ENCODE measurements at regions not wholly inside any gene's neighbourhood (a gene's known extent, or its start where the extent isn't known, plus 50 kb on each side); places are given as distances from the start of the nearest gene placed in this dataset.

DNA sequence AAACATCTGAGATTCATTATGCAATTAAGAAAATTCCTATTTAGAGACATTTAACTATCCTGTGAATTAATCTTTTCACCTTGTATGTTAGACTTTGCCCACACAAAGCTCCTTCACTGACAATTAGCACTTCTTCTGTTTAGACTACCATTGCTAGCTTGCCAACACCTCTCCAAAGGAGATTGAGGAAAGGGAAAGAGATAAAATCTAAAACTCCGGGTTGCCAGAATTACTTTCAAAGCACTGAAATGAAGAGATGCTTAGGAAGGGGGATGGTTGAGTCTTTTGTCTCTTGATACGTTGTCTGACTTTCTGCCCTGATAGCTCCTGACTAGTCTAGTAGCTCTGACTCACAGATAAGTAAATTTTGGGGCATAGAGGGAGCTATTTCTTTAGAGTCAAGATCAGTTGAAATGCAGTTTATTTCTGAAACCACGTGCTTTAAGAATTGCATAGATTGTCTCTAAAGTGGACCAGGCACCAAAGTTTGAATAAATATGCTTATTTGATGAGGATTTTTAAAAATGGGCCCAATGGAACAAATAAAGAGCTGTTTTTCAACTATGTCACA is 74.1 kb upstream of the DSEL start:
- TF ChIP-seq, protein P1, sequence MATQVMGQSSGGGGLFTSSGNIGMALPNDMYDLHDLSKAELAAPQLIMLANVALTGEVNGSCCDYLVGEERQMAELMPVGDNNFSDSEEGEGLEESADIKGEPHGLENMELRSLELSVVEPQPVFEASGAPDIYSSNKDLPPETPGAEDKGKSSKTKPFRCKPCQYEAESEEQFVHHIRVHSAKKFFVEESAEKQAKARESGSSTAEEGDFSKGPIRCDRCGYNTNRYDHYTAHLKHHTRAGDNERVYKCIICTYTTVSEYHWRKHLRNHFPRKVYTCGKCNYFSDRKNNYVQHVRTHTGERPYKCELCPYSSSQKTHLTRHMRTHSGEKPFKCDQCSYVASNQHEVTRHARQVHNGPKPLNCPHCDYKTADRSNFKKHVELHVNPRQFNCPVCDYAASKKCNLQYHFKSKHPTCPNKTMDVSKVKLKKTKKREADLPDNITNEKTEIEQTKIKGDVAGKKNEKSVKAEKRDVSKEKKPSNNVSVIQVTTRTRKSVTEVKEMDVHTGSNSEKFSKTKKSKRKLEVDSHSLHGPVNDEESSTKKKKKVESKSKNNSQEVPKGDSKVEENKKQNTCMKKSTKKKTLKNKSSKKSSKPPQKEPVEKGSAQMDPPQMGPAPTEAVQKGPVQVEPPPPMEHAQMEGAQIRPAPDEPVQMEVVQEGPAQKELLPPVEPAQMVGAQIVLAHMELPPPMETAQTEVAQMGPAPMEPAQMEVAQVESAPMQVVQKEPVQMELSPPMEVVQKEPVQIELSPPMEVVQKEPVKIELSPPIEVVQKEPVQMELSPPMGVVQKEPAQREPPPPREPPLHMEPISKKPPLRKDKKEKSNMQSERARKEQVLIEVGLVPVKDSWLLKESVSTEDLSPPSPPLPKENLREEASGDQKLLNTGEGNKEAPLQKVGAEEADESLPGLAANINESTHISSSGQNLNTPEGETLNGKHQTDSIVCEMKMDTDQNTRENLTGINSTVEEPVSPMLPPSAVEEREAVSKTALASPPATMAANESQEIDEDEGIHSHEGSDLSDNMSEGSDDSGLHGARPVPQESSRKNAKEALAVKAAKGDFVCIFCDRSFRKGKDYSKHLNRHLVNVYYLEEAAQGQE (IDR thresholded peaks at IDR 0.05; ENCODE audit: low read depth): no peak
- TF ChIP-seq TCF12 (IDR thresholded peaks at IDR 0.05; ENCODE audit: low read depth): no peak

DNA sequence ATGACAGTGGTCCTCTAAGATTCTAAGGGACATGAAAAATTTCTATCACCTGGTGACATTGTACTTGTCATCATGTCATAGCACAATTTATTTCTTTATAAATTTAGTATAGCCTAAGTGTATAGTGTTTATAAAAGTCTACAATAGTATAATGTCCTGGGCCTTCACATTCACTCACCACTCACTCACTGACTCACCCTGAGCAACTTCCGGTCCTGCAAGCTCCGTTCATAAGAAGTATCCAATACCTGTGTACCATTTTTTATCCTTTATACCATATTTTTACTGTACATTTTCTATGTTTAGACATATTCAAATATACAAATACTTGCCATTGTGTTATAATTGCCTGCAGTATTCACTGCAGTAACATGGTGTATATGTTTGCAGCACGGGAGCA is 72.8 kb upstream of the DSEL start:
- no peak for TF ChIP-seq EGR1 (IDR thresholded peaks at IDR 0.05)
- TF ChIP-seq YY1 (IDR thresholded peaks at IDR 0.05; ENCODE audit: low read depth): no peak
- no peak for TF ChIP-seq TCF12 (IDR thresholded peaks at IDR 0.05; ENCODE audit: low read depth)
- TF ChIP-seq TEAD4 (IDR thresholded peaks at IDR 0.05): no peak
- no peak for TF ChIP-seq EP300 (IDR thresholded peaks at IDR 0.05; ENCODE audit: borderline replicate concordance)
- TF ChIP-seq NFIC (IDR thresholded peaks at IDR 0.05): no peak
- TF ChIP-seq RAD21 (IDR thresholded peaks at IDR 0.05; ENCODE audit: low read depth): no peak
- TF ChIP-seq, protein P2, sequence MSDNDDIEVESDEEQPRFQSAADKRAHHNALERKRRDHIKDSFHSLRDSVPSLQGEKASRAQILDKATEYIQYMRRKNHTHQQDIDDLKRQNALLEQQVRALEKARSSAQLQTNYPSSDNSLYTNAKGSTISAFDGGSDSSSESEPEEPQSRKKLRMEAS (IDR thresholded peaks at IDR 0.05): no peak
- no peak for TF ChIP-seq CREB1 (IDR thresholded peaks at IDR 0.05; ENCODE audit: low read depth)
- TF ChIP-seq TAF1 (IDR thresholded peaks at IDR 0.05; ENCODE audit: low read depth): no peak
- no peak for TF ChIP-seq ZBTB7A (IDR thresholded peaks at IDR 0.05; ENCODE audit: low read depth)
- TF ChIP-seq, protein P3, sequence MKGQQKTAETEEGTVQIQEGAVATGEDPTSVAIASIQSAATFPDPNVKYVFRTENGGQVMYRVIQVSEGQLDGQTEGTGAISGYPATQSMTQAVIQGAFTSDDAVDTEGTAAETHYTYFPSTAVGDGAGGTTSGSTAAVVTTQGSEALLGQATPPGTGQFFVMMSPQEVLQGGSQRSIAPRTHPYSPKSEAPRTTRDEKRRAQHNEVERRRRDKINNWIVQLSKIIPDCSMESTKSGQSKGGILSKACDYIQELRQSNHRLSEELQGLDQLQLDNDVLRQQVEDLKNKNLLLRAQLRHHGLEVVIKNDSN (IDR thresholded peaks at IDR 0.05): no peak

DNA sequence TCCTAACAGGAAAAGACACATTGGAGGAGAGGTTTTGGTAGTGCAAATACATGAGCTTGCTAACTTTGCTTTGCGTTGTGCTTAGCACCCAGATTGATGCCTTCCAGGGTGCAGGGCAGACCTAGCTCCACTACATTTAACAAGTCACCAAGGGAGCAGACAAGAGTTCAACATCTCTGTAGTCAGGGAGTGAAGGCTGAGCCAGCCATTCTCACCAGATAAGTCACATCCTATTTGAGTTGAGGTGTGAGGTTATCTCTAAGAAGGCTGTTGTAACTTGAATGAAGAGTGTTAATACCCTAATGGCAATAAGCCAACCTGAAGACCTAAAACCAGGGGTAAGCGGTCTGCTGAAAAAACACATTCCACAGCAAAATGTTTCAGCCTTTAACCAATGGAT is 69.6 kb upstream of the DSEL start:
- TF ChIP-seq CREB1 (IDR thresholded peaks at IDR 0.05; ENCODE audit: low read depth) (no peak), NFIC (IDR thresholded peaks at IDR 0.05) (no peak), TEAD4 (IDR thresholded peaks at IDR 0.05) (no peak)
- TF ChIP-seq, protein P1 (IDR thresholded peaks at IDR 0.05; ENCODE audit: low read depth): no peak

DNA sequence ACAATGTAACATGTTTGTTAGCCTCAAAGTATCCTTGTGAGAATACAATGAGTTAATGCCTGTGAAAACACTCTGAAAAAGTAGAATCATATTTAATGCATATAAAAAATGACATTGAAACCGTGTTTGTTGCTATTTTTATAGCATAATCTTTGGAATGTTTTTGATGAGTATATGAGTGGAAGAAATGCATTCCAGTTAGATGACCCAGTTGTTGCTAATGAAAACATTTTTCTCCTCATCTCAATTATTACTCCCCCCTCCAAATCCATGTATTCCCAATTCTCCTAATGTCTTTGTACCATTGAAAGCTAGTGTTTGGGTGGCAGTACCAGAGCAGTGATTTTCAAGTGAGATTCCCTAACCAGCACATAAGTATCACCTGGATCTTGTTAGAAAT is 67.1 kb upstream of the DSEL start:
- TF ChIP-seq, protein P1 (IDR thresholded peaks at IDR 0.05; ENCODE audit: low read depth): no peak
- no peak for TF ChIP-seq FOXM1 (IDR thresholded peaks at IDR 0.05; ENCODE audit: borderline replicate concordance, low read depth)
- TF ChIP-seq TEAD4 (IDR thresholded peaks at IDR 0.05): no peak
- TF ChIP-seq TCF12 (IDR thresholded peaks at IDR 0.05; ENCODE audit: low read depth): no peak
- no peak for TF ChIP-seq ZBTB7A (IDR thresholded peaks at IDR 0.05; ENCODE audit: low read depth)
- TF ChIP-seq, protein P3 (IDR thresholded peaks at IDR 0.05): no peak
- no peak for TF ChIP-seq TAF1 (IDR thresholded peaks at IDR 0.05; ENCODE audit: low read depth)
- TF ChIP-seq, protein P2 (IDR thresholded peaks at IDR 0.05): no peak

DNA sequence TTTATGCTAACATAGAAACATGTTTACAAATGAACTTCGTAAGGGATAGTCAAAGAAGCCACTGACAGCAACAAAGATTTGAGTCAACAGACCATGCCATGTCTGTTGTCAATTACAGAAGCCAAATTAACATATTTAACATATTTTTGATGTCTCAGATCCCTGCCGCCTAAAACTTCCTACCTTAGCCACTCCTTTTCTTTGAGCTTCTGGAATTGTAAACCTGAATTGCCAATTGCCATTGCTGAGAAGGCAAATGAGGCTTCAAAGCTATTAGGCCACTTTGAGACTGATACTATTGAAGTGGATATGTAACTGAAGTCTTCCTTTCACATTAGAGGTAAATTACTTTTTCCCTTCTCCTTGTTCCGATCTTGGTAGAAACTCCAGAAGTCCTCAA is 66.0 kb upstream of the DSEL start:
- TF ChIP-seq TCF12 (IDR thresholded peaks at IDR 0.05; ENCODE audit: low read depth) (no peak), NFIC (IDR thresholded peaks at IDR 0.05) (no peak), RAD21 (IDR thresholded peaks at IDR 0.05; ENCODE audit: low read depth) (no peak), EGR1 (IDR thresholded peaks at IDR 0.05) (no peak), FOXM1 (IDR thresholded peaks at IDR 0.05; ENCODE audit: borderline replicate concordance, low read depth) (no peak), YY1 (IDR thresholded peaks at IDR 0.05; ENCODE audit: low read depth) (no peak), TAF1 (IDR thresholded peaks at IDR 0.05; ENCODE audit: low read depth) (no peak)
- TF ChIP-seq, protein P2 (IDR thresholded peaks at IDR 0.05): no peak

All from Ishikawa (cell line).